Gastrocnemius medialis (tissue), 4 donors: ENCODE measurements at regions not wholly inside any gene's neighbourhood (a gene's known extent, or its start where the extent isn't known, plus 50 kb on each side); places are given as distances from the start of the nearest gene placed in this dataset.

Experiments
- ATAC-seq, 2 donors: fragments of 150-250 bp; one replicate each; pipeline ENCODE4 v1.9.1; 2016
- DNase-seq, 2 donors: peaks; one replicate each; pipeline ENCODE4 v3.0.0-alpha.2; 2019
- H3K27ac ChIP-seq, 4 donors: fragments of 200-600 bp; sonication (generic); 1 replicate in 1 of 4; 2 replicates in 3 of 4; pipeline ENCODE4 v1.5.1; 2016 to 2018; ENCODE audit warnings: mild to moderate bottlenecking in 2 of 4, moderate library complexity in 1 of 4
- H3K27me3 ChIP-seq, 3 donors: fragments of 200-600 bp; sonication (generic) in 2 of 3; 1 replicate in 1 of 3; 2 replicates in 2 of 3; pipeline versions ENCODE4 v1.5.1 to v1.6.0; 2016 to 2019; ENCODE audit warnings: mild to moderate bottlenecking in 1 of 3, moderate library complexity in 1 of 3
- H3K36me3 ChIP-seq, 2 donors: fragments of 200-600 bp; sonication (generic) in 1 of 2; one replicate each; pipeline ENCODE4 v1.5.1; 2017 to 2018
- H3K4me1 ChIP-seq, 2 donors: fragments of 200-600 bp; sonication (generic) in 1 of 2; one replicate each; pipeline ENCODE4 v1.5.1; 2016 to 2017; ENCODE audit warnings: mild to moderate bottlenecking in 2 of 2
- H3K4me3 ChIP-seq, 4 donors: fragments of 200-600 bp; sonication (generic) in 3 of 4; 1 replicate in 1 of 4; 2 replicates in 3 of 4; pipeline ENCODE4 v1.5.1; 2016 to 2019; ENCODE audit warnings: mild to moderate bottlenecking in 2 of 4
- H3K9me3 ChIP-seq, 3 donors: fragments of 200-600 bp; sonication (generic) in 2 of 3; 1 replicate in 1 of 3; 2 replicates in 2 of 3; pipeline ENCODE4 v1.5.1; 2016 to 2019
- POLR2A ChIP-seq, 2 donors: fragments of 450-650 bp; IDR thresholded peaks; one replicate each; pipeline ENCODE4 v1.6.1; 2017; ENCODE audit warnings: antibody characterized with exemption in 2 of 2, mild to moderate bottlenecking in 2 of 2, moderate library complexity in 2 of 2
- in situ Hi-C, 4 donors: fragments of 200-750 bp; cut with MboI; loops; one replicate each; pipeline versions ENCODE4 v1.15.0 to v1.8.0; 2017; ENCODE audit warnings: low sequenced_read_pairs in 4 of 4
- intact Hi-C: fragments of 100-400 bp; cut with DNase I; formaldehyde crosslinking; loops from one replicate; pipeline ENCODE4 v1.15.1; 2023; ENCODE audit warnings: low total_unique reads
- TF ChIP-seq, protein P1 (sequence below), 5 experiments: fragments of 450-650 bp in 3 of 5; fragments of 200-600 bp in 2 of 5; sonication (generic) in 2 of 5; IDR thresholded peaks in 4 of 5; conservative IDR thresholded peaks in 1 of 5; 1 replicate in 4 of 5; 2 replicates in 1 of 5; pipeline ENCODE4 v1.5.1; 2016 to 2019; ENCODE audit warnings: antibody characterized with exemption in 5 of 5, mild to moderate bottlenecking in 3 of 5, moderate library complexity in 3 of 5

DNA sequence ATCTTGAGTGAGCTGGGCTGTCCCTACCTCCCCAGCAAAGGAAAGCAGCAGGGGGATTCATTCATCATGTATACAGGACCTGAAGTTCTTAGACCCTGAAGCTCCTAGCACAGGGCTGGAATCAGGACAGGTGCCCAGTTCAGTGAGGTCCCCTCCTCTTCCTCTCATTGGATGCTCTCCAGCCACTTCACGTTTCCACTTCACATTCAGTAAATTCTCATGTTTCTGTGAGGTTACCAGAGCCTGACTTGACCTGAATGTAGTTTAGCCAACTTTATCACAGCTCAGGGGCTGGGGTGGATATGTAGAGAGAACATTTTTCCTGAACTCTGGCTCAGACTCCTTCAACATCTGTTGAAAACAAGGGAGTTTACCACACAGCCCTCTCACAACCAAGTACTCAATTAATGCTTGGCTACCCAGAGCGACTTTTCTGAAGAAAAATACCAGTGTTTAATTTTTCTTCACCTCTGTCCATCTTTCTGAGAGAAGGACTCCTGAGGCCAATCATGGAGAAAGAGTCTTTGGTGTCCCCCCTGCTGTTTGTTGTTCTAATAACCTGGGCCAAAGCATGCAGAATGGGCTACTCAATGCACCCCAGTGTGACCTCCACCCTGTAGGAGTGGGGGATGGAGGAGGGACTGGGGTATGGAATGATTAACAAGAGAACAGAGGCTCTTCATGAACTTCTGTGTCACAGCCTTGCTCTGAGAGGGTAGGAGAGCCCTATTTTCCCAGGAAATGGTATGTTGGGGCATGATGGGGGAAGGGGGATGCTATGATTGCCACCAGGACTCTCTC lies 108.3 kb upstream of the FGGY start:
- intact Hi-C loops (no loop called here), in situ Hi-C loops (no loop called here)
- DNase-seq (no peak), ATAC-seq (peak; percentile 53 to 79)
- no peak overlapping the region for H3K4me3 ChIP-seq
- peaks cover 0 to 9% of the 10 kb centered on the region in 2 donors for H3K4me1 ChIP-seq
- H3K27ac ChIP-seq, result peak overlapping the region in 3 of 4 donors; percentile 13 to 37 (median 31)
- no peaks in the 10 kb centered on the region for H3K9me3 ChIP-seq
- no peaks in the 10 kb centered on the region for H3K36me3 ChIP-seq
- TF ChIP-seq, protein P1, sequence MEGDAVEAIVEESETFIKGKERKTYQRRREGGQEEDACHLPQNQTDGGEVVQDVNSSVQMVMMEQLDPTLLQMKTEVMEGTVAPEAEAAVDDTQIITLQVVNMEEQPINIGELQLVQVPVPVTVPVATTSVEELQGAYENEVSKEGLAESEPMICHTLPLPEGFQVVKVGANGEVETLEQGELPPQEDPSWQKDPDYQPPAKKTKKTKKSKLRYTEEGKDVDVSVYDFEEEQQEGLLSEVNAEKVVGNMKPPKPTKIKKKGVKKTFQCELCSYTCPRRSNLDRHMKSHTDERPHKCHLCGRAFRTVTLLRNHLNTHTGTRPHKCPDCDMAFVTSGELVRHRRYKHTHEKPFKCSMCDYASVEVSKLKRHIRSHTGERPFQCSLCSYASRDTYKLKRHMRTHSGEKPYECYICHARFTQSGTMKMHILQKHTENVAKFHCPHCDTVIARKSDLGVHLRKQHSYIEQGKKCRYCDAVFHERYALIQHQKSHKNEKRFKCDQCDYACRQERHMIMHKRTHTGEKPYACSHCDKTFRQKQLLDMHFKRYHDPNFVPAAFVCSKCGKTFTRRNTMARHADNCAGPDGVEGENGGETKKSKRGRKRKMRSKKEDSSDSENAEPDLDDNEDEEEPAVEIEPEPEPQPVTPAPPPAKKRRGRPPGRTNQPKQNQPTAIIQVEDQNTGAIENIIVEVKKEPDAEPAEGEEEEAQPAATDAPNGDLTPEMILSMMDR (IDR thresholded peaks at IDR 0.05 in 4 of 5, conservative IDR thresholded peaks at IDR 0.05 in 1 of 5), result no peak
- TF ChIP-seq POLR2A (IDR thresholded peaks at IDR 0.05), result no peak
- H3K27me3 ChIP-seq, result no peaks in the 10 kb centered on the region

DNA sequence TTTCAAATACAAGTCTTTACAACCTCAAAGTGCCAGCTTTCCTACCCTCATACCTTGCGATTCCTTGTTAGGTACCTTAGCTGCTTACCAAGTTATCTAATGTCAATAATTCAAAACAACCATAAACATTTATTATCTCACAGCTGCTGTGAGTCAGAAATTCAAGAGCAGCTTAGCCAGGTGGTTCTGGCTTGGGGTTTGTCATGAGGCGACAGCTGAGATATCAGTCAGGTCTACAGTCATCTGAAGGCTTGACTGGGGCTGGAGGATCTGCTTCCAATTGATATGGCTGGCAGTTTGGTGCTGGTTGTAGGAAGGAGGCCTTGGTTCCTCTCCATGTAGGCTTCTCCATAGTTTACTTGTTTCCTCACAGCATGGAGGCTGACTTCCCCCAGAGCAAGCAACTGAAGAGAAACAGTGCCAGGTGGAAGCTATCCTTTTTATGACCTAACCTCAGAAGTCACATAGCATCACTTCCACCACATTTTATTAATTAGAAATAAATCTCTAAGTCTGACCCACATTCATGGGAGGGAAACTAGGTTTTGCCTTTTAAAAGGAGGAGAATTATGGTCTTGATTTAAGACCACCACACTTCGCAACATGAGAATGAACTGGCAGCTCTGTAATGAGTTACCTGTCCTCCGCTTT lies 103.3 kb upstream of the FGGY start:
- intact Hi-C loops (no loop called here), in situ Hi-C loops (no loop called here)
- ATAC-seq, result no peak
- H3K36me3 ChIP-seq, result no peaks in the 10 kb centered on the region
- H3K27ac ChIP-seq, result no peak overlapping the region
- no peaks in the 10 kb centered on the region for H3K27me3 ChIP-seq
- no peak overlapping the region for H3K4me3 ChIP-seq
- no peak for DNase-seq
- H3K9me3 ChIP-seq, result no peaks in the 10 kb centered on the region
- H3K4me1 ChIP-seq, result peaks cover 3 to 7% of the 10 kb centered on the region in 2 donors
- TF ChIP-seq, protein P1 (IDR thresholded peaks at IDR 0.05 in 4 of 5, conservative IDR thresholded peaks at IDR 0.05 in 1 of 5), result no peak
- no peak for TF ChIP-seq POLR2A (IDR thresholded peaks at IDR 0.05)

DNA sequence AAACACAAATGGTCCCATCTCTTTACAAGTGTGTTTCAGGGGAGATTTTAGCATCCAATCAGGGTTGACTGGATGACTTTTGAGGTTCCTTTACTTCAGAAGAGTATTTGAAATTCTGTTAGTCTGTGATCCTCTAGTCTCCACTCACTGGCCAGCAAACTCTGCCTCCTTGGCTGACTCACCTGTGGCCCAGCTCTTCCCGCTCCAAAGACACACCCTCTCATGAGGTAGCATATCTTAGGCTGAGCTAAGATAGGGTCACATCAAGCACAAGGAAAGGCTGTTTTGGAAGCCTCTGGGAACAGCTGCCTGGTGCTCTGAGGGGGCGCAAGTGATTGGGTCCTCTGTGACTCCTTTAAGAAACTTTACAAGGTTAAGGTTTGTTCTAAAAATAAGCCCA lies 102.3 kb upstream of the FGGY start:
- intact Hi-C loops, result no loop called here
- TF ChIP-seq POLR2A (IDR thresholded peaks at IDR 0.05), result no peak
- TF ChIP-seq, protein P1 (IDR thresholded peaks at IDR 0.05 in 4 of 5, conservative IDR thresholded peaks at IDR 0.05 in 1 of 5), result no peak
- ATAC-seq, result no peak
- H3K4me3 ChIP-seq, result no peak overlapping the region
- no peaks in the 10 kb centered on the region for H3K36me3 ChIP-seq
- in situ Hi-C loops, result no loop called here
- no peak for DNase-seq
- H3K4me1 ChIP-seq, result peaks cover 3 to 17% of the 10 kb centered on the region in 2 donors
- no peaks in the 10 kb centered on the region for H3K9me3 ChIP-seq
- H3K27me3 ChIP-seq, result no peaks in the 10 kb centered on the region
- H3K27ac ChIP-seq, result peak overlapping the region in 1 of 4 donors; percentile 10

DNA sequence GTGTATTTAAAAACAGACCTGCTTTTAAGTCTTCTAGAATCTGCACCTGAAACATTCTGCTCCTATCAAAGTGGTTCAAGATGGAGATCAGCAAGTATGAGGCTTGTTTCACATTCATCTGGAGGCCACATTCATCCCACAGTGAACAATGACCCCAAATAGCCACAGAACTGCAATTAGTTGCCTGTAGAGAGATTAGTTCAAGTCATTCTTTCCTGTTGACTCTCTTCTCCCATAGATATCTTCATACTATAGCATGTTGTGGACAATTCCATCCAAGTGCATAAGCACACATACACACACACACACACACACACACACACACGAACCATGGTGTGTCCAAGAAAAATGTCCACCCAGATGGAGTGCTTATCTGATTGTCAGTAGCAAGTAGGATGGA lies 101.7 kb upstream of the FGGY start:
- DNase-seq (no peak), ATAC-seq (no peak)
- Histone ChIP-seq H3K4me3 (no peak overlapping the region), H3K36me3 (no peaks in the 10 kb centered on the region), H3K9me3 (no peaks in the 10 kb centered on the region), H3K4me1 (peaks cover 3 to 19% of the 10 kb centered on the region in 2 donors), H3K27me3 (no peaks in the 10 kb centered on the region), H3K27ac (peak overlapping the region in 1 of 4 donors; percentile 38)
- in situ Hi-C loops (no loop called here), intact Hi-C loops (no loop called here)
- no peak for TF ChIP-seq POLR2A (IDR thresholded peaks at IDR 0.05)
- TF ChIP-seq, protein P1 (IDR thresholded peaks at IDR 0.05 in 4 of 5, conservative IDR thresholded peaks at IDR 0.05 in 1 of 5), result no peak
